Cardiac muscle cell (in vitro differentiated cells and primary cell): ENCODE measurements at regions not wholly inside any gene's neighbourhood (a gene's known extent, or its start where the extent isn't known, plus 50 kb on each side); places are given as distances from the start of the nearest gene placed in this dataset.
A peak's percentile ranks its signal among the peaks of the same experiment; 100 is the strongest.

Experiments
- DNase-seq, 2 donors: peaks; one replicate each; pipeline versions ENCODE4 v3.0.0 to v3.0.0-alpha.2; 2010 to 2017; ENCODE audit warnings: low read depth in 1 of 2, low spot score in 1 of 2
- H3K27ac ChIP-seq: fragments of 200-600 bp; sonication (generic); 2 replicates; pipeline ENCODE4 v1.5.1; 2016
- H3K27me3 ChIP-seq: fragments of 200-600 bp; sonication (generic); 2 replicates; pipeline ENCODE4 v1.6.0; 2016; ENCODE audit warnings: control low read depth
- H3K36me3 ChIP-seq: fragments of 200-600 bp; sonication (generic); 2 replicates; pipeline ENCODE4 v1.5.1; 2016; ENCODE audit warnings: control low read depth
- H3K4me1 ChIP-seq: fragments of 200-600 bp; sonication (generic); 2 replicates; pipeline ENCODE4 v1.8.1; 2017; ENCODE audit warnings: low read depth, mild to moderate bottlenecking, mixed run types
- H3K4me3 ChIP-seq: fragments of 200-600 bp; sonication (generic); 2 replicates; pipeline ENCODE4 v1.5.1; 2016; ENCODE audit warnings: mild to moderate bottlenecking
- H3K9me3 ChIP-seq: fragments of 200-600 bp; sonication (generic); 2 replicates; pipeline ENCODE4 v1.5.1; 2017; ENCODE audit warnings: low read depth, mild to moderate bottlenecking, control low read depth
- CTCF ChIP-seq: IDR thresholded peaks from 2 replicates; pipeline ENCODE4 v1.5.1; 2012; ENCODE audit warnings: low read depth, mild to moderate bottlenecking, low read length

GRCh38 chr18:2442006-2442405 lies 129.3 kb downstream of the METTL4 start:
- no peak overlapping the region for H3K27ac ChIP-seq
- peak in 1 of 2 donors; percentile 36 for DNase-seq
- no peaks in the 10 kb centered on the region for H3K4me1 ChIP-seq
- no peaks in the 10 kb centered on the region for H3K36me3 ChIP-seq
- no peaks in the 10 kb centered on the region for H3K9me3 ChIP-seq
- no peak for TF ChIP-seq CTCF
- H3K27me3 ChIP-seq = no peaks in the 10 kb centered on the region
- no peak overlapping the region for H3K4me3 ChIP-seq

- H3K27ac ChIP-seq = no peak overlapping the region
- H3K27me3 ChIP-seq = no peaks in the 10 kb centered on the region
- no peaks in the 10 kb centered on the region for H3K9me3 ChIP-seq
- H3K4me3 ChIP-seq = no peak overlapping the region
- DNase-seq = peak in 1 of 2 donors; percentile 36
- no peaks in the 10 kb centered on the region for H3K36me3 ChIP-seq
- H3K4me1 ChIP-seq = no peaks in the 10 kb centered on the region
- TF ChIP-seq CTCF = no peak
These were observed 128.5 kb downstream of the METTL4 start for GRCh38 chr18:2442726-2443275.

- Histone ChIP-seq H3K9me3 (no peaks in the 10 kb centered on the region), H3K27me3 (no peaks in the 10 kb centered on the region), H3K27ac (no peak overlapping the region), H3K4me1 (no peaks in the 10 kb centered on the region), H3K4me3 (no peak overlapping the region), H3K36me3 (no peaks in the 10 kb centered on the region)
- TF ChIP-seq CTCF = no peak
- peak in 1 of 2 donors; percentile 9 for DNase-seq
These were observed 127.0 kb downstream of the METTL4 start for GRCh38 chr18:2444201-2444875.

- H3K27ac ChIP-seq = no peak overlapping the region
- no peaks in the 10 kb centered on the region for H3K9me3 ChIP-seq
- peak in 1 of 2 donors; percentile 86 for DNase-seq
- TF ChIP-seq CTCF = no peak
- H3K36me3 ChIP-seq = no peaks in the 10 kb centered on the region
- no peaks in the 10 kb centered on the region for H3K27me3 ChIP-seq
- no peaks in the 10 kb centered on the region for H3K4me1 ChIP-seq
- H3K4me3 ChIP-seq = no peak overlapping the region
These were observed 122.6 kb downstream of the METTL4 start for GRCh38 chr18:2448565-2449151.

- no peaks in the 10 kb centered on the region for H3K27me3 ChIP-seq
- H3K9me3 ChIP-seq = no peaks in the 10 kb centered on the region
- no peaks in the 10 kb centered on the region for H3K4me1 ChIP-seq
- DNase-seq = no peak
- TF ChIP-seq CTCF = no peak
- H3K4me3 ChIP-seq = no peak overlapping the region
- H3K27ac ChIP-seq = no peak overlapping the region
- H3K36me3 ChIP-seq = no peaks in the 10 kb centered on the region
These were observed 119.7 kb downstream of the METTL4 start for GRCh38 chr18:2451556-2451955.
